GM20000 (cell line): ENCODE measurements at regions not wholly inside any gene's neighbourhood (a gene's known extent, or its start where the extent isn't known, plus 50 kb on each side); places are given as distances from the start of the nearest gene placed in this dataset.

Experiments used
- DNase-seq: peaks from one replicate; pipeline ENCODE4 v3.0.0; 2012; ENCODE audit warnings: low spot score
- TF ChIP-seq, protein P1 (sequence below): IDR thresholded peaks from 2 replicates; pipeline ENCODE4 v1.5.1; 2012; ENCODE audit warnings: mild to moderate bottlenecking, control low read depth; ENCODE audit errors: extremely low read depth, missing control alignments

GRCh38 chr4:58070726-58071125, 960.5 kb upstream of the IGFBP7 start:
- TF ChIP-seq, protein P1, sequence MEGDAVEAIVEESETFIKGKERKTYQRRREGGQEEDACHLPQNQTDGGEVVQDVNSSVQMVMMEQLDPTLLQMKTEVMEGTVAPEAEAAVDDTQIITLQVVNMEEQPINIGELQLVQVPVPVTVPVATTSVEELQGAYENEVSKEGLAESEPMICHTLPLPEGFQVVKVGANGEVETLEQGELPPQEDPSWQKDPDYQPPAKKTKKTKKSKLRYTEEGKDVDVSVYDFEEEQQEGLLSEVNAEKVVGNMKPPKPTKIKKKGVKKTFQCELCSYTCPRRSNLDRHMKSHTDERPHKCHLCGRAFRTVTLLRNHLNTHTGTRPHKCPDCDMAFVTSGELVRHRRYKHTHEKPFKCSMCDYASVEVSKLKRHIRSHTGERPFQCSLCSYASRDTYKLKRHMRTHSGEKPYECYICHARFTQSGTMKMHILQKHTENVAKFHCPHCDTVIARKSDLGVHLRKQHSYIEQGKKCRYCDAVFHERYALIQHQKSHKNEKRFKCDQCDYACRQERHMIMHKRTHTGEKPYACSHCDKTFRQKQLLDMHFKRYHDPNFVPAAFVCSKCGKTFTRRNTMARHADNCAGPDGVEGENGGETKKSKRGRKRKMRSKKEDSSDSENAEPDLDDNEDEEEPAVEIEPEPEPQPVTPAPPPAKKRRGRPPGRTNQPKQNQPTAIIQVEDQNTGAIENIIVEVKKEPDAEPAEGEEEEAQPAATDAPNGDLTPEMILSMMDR: no peak
- DNase-seq: no peak

DNA sequence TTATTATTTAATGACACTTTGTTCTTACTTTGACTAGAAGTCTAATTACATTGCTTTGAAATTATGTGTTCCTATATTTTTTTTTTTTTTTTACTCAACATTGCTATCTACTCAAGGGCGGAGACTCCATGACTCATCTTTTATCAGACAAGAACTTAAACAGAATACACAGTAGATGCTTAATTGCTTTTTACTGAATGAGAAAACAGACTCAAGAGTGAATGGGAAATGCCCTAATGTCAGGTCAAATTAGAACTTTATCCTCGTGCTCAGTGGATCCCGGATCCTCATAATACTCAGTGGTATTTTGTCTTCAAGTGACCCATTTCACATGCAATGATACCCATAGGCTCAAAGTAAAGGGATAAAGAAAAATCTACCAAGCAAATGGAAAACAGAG, 954.5 kb upstream of the IGFBP7 start:
- no peak for DNase-seq
- TF ChIP-seq, protein P1: no peak

DNA sequence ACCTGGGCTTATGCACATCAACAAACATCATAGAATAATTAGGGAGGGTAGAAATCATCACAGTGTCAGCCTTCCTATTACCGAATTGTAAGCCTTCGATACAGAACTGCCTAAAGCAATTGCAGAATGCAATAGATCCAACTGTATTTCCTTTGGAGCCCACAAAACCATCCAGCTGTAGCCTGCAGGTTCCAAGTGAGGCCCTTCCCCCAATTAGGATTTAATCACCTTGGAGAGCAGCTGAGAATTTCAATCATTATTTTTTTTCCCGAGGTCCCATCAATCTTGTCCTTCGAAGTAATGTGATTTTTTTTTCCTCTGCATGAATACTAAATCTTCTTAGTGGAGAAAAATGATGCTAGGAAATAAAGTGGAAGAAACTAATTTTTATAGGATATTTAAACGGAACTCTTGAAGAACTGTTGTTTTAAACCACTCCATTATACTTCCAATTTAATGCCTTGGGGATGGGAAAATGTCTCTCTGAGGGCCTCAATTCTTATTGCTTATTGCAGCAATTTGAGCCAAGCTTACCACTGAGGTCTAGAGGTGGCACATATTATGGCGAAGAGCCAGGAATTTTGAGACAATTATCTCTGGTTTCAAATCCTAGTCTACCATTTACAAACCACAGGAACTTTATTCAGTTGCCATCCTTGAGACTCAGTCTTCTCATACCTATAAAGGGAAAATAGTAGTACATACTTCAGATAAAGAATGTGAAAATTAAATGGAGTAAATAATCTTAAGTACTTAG, 953.4 kb upstream of the IGFBP7 start:
- DNase-seq: no peak
- TF ChIP-seq, protein P1: no peak

- TF ChIP-seq, protein P1: no peak
- no peak for DNase-seq
Measured at GRCh38 chr4:58061967-58062366, 951.8 kb upstream of the IGFBP7 start.

- TF ChIP-seq, protein P1: no peak
- no peak for DNase-seq
Measured at GRCh38 chr4:58050439-58050838, 940.3 kb upstream of the IGFBP7 start.

- TF ChIP-seq, protein P1: no peak
Measured at GRCh38 chr4:58048491-58048890, 938.3 kb upstream of the IGFBP7 start.

GRCh38 chr4:58042176-58042575, 932.0 kb upstream of the IGFBP7 start:
- no peak for DNase-seq
- TF ChIP-seq, protein P1: no peak

More at GRCh38 chr4:58048491-58048890, 938.3 kb upstream of the IGFBP7 start:
- DNase-seq: no peak
